Middle frontal gyrus (tissue), 1 donor: ENCODE measurements at regions not wholly inside any gene's neighbourhood (a gene's known extent, or its start where the extent isn't known, plus 50 kb on each side); places are given as distances from the start of the nearest gene placed in this dataset.

ENCODE experiments used
- DNase-seq: peaks from one replicate; pipeline ENCODE4 v3.0.0-alpha.2; 2015; ENCODE audit warnings: low spot score; ENCODE audit errors: extremely low spot score

GRCh38 chr5:141800617-141801016 lies 77.6 kb downstream of the PCDH1 start:
- DNase-seq = no peak

- DNase-seq = no peak
These were observed 78.6 kb downstream of the PCDH1 start for GRCh38 chr5:141799507-141800167.

GRCh38 chr5:141797425-141797824 lies 80.8 kb downstream of the PCDH1 start:
- no peak for DNase-seq

- DNase-seq = no peak
These were observed 82.8 kb downstream of the PCDH1 start for GRCh38 chr5:141795421-141795820.

- DNase-seq = no peak
These were observed 84.3 kb downstream of the PCDH1 start for GRCh38 chr5:141793881-141794280.

- DNase-seq = no peak
These were observed 84.8 kb downstream of the PCDH1 start for GRCh38 chr5:141793403-141793802.

- no peak for DNase-seq
These were observed 87.6 kb downstream of the PCDH1 start for GRCh38 chr5:141790630-141791029.

GRCh38 chr5:141789330-141789729 lies 88.9 kb downstream of the PCDH1 start:
- DNase-seq = no peak

GRCh38 chr5:141788296-141788970 lies 89.8 kb downstream of the PCDH1 start:
- DNase-seq = no peak

- DNase-seq = no peak
These were observed 90.8 kb downstream of the PCDH1 start for GRCh38 chr5:141787376-141787775.

- no peak for DNase-seq
These were observed 91.5 kb downstream of the PCDH1 start for GRCh38 chr5:141786700-141787099.

- DNase-seq = no peak
These were observed 92.5 kb downstream of the PCDH1 start for GRCh38 chr5:141785711-141786110.

- no peak for DNase-seq
These were observed 93.1 kb downstream of the PCDH1 start for GRCh38 chr5:141785135-141785534.

- no peak for DNase-seq
These were observed 93.7 kb downstream of the PCDH1 start for GRCh38 chr5:141784529-141784928.

- DNase-seq = no peak
These were observed 94.3 kb downstream of the PCDH1 start for GRCh38 chr5:141783947-141784296.

- DNase-seq = no peak
These were observed 94.9 kb downstream of the PCDH1 start for GRCh38 chr5:141783005-141783946.

- no peak for DNase-seq
These were observed 96.3 kb downstream of the PCDH1 start for GRCh38 chr5:141781910-141782309.

- no peak for DNase-seq
These were observed 97.0 kb downstream of the PCDH1 start for GRCh38 chr5:141780952-141781781.

GRCh38 chr5:141780240-141780951 lies 97.8 kb downstream of the PCDH1 start:
- DNase-seq = no peak

GRCh38 chr5:141779503-141779973 lies 97.5 kb upstream of the ARAP3 start:
- no peak for DNase-seq
